HG03025 (cell line): ENCODE measurements at regions not wholly inside any gene's neighbourhood (a gene's known extent, or its start where the extent isn't known, plus 50 kb on each side); places are given as distances from the start of the nearest gene placed in this dataset.

Experiments used
- ATAC-seq: cut with Tn5 transposase; IDR thresholded peaks from one replicate; pipeline ENCODE4 v1.9.1; 2021; ENCODE audit warnings: mild to moderate bottlenecking, moderate library complexity; ENCODE audit not compliant: unreplicated experiment, low FRiP score

DNA sequence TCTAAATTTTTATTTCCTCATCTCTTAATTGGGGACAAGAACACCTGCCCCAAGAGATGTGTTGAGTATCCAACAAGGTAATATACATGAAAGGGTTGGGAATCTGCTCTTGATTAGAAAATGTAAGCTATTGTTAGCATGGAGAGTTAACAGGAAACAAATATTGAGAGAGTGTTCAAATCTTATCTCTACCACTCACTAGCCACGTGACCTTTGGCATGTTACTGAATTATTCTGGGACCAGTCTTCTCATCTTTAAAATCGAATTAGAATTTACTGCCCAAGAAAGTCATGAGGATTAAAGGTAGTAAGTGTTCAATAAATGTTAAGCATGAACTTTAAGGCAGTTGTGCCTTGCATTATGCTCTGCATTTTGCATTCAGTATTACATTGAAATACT is 184.7 kb downstream of the MID1IP1 start:
- no peak for ATAC-seq

DNA sequence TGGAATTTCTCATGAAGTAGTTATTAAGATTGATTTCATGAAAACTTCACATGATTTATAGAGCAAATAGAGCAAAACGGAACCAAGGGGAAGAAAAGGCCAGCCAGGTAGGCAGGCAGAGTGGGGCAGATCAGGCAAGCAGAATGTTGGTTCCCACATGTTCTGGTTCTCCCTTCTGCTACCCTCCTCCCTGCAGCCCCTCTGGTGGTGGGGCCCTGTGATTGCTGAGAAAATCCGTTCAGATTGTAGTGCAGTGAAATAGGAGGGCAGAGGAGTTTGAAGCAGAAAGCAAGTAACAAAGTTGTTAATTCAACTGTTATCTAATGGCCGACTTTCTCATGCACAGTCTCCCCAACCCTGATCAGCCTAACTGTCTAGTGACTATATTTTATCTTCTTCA is 185.3 kb downstream of the MID1IP1 start:
- ATAC-seq, result no peak

DNA sequence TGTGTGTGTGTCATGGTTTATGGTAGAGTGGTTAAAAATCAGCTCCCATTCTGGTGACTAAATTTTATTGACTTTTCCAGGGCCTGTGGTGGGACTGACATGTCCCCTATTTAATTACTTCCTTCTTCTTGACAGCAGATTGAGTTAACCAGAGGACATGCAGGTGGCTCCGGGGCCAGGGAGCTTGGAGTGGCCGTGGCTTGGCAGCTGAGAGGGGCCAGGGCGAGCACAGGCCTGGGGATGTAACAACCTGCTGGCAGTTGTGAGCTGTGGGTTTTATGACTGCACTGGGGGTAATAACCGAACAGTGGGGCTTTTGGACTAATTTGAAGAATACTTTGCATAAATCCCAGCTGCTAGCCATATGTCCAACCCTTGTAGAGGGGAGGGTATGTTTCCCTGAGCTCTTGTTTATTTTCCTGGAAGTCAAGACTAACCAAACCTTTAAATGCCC is 186.0 kb downstream of the MID1IP1 start:
- ATAC-seq, result no peak

DNA sequence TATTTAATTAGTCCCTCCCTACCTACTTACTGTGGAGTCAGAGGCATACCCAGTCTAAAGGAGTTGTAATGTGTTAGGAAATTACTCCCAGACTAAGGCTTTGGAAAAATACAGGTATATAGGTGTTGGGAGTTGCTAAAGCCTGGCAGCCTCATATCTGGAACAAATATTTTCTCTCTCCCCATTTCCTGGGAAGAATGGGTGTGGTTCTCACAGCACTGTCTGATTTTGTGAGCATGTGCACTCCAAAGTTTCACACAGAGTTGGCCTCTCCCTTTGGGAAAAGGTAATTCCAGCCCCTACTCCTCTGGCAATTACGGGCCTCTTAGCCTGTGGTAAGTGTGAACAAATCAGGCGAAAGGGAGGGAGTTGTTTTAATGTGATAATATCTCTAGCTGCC is 187.0 kb downstream of the MID1IP1 start:
- no peak for ATAC-seq

DNA sequence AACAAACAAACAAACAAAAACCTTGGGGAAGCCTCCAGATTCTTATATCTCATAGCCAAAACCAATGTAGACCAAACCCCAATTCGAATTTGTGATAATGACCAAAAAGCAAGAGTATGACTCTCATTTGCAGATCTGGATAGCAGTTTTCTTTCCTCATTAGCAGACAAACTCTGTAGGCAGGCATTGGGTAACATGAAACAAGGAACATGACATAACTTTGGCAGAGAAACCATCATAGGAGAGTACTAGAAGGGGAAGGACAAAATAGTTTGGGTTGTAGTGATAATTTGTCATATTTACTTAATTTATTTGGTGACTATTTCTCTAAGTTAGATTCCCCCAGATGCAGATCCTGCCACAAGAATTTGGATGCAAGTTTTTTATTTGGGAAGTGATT is 187.8 kb downstream of the MID1IP1 start:
- no peak for ATAC-seq

DNA sequence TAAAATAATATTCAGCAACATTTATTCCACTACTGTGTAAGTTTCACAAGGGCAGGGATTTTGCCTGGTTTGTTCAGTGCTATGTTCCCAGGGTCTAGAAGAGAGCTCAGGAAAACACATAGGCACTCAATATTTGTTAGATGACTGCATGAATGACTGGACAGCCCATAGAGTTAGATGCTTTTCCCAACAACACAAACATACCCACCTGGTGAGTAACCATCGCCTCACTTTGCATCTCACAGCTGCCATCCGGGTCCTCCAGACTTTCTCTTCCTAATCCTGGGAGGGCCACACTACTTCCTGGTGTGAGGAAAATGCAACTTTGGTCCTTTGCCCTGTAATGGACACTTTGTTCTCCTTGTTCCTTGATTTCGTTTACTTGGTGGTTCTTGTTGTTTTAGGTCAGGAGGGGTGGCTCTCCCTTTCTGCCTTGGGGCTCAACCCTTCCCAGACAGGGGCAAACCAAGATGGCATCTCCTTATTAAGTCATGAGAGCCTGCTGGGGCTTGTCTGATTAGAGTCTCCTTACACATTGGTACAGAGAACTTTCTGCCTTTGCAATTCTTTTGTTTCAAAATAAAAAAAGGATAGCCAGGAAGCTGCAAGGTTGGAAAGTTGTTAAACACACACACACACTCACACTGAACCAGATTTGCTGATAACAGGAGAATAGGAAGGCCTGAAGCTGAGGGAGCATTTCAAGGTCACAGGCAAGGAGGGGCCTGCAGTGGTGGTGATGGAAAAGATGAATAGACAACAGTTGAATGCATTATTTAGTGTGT is 190.6 kb downstream of the MID1IP1 start:
- ATAC-seq, result no peak

DNA sequence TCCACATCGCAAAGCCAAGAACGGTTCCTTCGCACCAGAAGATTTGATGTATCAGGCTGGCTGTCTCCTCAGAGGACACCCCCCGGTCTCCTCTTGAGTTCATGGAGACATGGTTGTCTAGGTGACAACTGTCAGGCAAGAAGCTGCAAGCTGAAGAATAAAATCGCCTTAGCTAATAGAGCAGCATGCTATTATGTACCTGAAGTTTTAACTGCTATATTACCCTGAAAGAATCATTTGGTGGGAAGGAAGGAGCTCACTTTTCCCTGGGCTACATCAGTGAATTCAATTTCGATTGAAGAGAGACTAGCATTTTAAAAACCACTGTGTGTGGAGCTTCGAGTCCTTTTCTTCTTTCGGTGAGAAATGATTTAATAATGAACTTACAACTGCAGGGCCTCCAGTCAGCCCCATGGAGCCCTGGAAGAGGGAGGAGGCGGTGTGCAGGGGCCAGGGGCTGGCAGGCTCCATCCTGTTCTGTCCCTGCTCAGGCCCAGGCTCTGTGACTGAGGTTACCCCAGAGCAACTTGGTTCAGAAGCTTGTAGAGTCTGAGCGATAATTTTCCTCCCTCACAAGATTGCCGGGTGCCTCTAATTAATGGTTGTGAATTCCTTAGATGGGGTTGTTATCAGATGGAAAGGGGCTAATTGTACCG is 191.3 kb downstream of the MID1IP1 start:
- ATAC-seq, result no peak

DNA sequence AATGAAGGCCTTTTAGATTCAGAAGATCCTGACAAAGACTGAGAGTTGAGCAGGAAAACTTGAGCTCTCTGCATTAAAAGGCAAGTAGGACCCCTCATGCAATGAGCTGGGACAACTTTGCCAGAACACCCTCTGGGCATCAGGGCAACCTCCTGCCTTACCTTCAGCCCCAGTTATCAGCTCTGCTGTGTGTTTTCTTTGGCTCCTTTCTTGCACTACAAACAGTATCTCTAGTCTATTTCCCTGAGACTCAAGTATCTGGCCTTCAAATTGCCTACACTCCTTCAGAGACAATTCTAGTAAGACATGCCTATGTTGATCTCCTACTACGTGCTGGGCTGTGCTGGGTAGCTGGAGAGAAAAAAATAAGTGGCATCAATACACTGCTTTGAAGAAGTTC is 192.2 kb downstream of the MID1IP1 start:
- ATAC-seq, result no peak

DNA sequence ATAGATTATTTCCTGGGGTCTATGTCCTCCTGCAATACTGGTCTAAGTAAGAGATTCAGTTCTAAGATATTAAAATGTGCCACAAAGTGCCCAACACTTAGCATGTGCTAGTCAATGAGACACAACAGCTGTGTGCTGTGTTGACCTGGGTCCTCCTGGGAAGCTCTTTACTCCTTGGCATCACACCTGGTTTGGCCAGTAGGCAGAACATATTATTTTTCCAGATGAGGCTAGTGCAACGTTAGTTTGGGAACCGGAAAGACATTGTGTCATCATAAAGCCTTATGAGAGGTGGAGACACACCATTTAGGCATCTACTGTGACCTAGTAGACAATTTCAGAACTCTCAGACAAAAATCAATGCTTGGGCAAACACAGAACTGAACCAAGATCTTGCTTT is 197.8 kb downstream of the MID1IP1 start:
- no peak for ATAC-seq

DNA sequence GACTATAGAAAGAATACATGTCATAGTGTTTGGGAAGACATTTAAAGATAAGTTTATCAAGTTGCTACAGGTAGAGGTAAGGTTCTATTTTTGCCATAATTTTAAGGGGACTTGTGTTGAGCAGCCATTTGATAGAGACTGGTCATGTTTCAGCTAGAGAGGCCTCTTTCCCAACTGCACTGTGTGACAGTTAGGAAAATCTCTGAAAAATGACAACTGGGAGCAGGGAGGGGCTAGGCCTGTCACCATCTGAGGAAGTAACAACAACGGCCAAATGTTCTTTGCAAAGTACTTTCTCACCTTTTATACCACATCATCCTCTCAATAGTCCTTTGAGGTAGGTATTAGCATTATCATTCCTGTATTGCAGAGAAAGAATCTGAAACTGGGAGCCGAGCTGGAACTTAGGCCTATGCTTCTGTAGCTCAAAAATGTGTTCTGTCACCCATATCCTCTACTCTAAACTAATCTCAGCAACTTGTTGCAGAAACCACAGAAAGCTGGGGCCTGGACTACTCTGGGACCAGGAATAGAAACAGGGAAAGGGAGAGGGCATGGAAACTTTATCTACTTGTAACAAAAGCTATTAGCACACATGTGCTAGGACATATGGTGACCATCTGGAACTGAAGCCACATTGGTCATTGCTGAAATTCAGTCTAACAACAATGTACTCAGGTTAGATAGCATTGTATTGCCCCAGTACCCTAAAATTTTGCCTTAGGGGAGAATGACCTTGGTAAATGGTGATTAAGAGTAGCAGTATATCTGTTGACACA is 198.9 kb downstream of the MID1IP1 start:
- ATAC-seq, result no peak

DNA sequence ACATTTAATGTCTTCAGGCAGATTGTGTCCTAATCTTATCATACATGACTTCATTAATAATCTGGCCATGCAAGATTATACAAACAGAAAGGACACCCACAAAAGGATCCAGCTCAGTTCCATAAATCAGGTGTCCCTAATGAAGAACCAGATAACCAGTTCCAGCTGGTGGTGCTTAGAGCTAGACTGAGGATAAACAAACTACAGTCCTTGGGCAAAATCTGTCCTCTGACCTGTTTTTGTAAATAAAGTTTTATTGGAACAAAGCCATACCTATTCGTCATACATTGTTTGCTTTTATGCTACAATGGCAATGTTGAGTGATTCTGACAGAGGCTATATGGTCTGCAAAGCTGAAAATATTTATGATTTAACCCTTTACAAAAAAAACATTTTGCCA is 199.5 kb downstream of the MID1IP1 start:
- ATAC-seq, result no peak

DNA sequence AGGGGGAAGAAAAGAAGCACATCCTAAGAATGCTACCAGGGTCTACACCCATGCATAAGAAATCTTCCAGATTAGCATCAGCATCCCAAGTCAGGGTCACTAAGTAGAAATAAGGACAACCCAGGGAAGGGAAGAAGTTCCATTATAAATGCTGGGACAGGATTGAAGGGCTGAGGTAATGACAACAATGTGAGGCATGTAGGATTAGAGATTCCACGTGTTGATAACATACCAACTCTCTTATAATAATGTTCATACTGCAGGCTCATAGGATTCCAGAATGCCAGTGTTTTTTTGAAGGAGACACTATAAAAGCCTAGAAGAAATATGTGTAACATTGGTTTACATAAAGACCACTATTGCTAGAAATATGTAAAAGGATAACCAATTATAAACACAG is 201.2 kb downstream of the MID1IP1 start:
- no peak for ATAC-seq

DNA sequence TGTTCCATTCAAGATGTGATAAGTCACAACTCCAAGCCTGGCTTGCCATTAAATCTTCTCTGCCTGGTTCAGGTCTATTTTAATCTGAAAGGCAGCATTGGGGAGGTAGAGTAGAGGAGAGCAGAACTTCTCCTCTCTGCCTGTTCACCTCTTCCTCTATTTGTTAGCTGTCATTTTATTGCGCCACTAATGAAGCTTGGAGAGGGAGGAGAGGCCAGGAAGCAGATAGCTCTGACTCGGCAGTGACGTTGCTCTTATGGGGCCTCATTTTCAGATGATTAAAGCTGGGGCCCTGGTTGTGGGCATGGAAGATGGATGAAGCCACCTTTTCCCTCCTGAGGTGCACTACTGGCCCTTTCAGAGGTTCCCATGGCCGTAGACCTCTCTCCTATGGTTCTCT is 207.3 kb downstream of the MID1IP1 start:
- no peak for ATAC-seq

DNA sequence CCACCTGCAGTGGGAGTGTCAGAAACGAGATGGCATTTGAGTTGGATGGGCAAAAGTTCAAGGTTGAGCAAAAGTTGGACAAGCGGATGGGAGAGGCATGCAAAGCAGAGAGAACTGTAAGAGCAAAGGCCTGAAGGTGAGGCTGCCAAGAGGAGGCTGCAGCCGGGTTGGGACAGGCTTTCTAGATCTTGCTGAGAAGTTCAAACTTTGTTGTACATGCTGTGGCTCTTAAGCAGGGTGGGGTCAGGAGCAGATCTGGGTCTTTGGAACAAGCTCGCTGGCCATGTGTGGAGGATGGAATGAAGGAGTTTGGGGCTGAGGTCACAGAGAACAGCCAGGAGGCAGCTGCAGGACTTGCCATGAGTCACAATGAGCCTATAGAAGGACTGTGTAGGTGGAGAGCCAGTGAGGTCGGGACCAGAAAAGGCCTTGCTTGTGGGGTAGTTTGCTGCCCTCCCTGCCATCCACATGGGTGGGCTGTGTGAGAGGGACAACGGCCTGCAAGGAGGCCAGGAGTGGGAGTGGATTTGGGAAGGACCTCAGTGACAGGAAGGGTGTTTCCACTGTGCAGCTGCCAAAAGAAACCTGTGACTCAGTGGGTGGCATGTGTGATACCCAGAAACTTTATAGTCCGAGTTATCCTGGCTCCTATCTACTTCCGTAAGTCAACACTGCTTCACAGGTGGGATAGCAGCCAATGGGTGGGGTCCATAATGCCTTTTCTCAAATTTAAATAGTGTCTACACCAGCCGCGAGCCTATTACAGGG is 210.4 kb downstream of the MID1IP1 start:
- ATAC-seq, result no peak

DNA sequence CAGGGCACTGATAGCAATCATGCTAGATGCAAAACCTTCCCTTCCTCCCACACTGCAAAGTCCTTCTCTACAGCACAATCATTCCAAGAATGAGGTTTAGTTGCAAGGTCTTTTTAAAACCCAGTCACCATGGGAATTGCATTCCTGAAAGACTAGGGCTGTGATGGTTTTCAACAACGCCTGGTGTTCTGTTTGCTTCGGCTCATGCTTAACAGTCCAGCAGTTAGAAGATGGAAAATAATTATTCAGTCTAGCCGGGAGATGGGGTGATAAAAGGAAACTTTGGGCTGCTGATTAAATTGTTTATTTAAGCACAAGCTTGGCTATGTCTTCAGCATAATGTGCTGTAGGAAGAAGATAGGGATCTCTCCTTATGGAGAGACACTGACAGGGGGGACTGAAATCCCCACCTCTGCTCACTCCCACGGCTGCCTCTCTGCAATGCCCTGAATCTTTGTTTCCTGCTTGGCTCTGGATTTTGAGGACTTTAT is 211.4 kb downstream of the MID1IP1 start:
- ATAC-seq, result no peak

DNA sequence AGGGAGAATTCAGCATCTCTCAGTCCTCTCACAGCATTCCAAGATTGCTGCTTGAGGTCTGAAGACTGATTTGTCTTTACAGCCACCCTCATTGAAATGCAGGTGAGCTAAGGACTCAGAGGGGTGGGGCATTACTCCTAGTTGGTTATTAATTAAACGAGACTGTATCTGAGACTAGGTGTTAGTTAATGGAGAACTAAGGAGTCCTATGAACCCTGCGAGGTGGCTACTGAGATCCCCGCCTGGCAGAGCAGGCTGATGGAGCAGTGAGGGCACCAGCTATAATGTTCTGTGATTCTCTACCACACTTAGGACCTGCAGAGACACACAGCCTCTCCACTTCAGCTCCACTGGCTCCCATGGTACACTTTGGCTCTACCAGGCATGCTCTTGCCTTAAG is 215.3 kb downstream of the MID1IP1 start:
- ATAC-seq, result no peak

DNA sequence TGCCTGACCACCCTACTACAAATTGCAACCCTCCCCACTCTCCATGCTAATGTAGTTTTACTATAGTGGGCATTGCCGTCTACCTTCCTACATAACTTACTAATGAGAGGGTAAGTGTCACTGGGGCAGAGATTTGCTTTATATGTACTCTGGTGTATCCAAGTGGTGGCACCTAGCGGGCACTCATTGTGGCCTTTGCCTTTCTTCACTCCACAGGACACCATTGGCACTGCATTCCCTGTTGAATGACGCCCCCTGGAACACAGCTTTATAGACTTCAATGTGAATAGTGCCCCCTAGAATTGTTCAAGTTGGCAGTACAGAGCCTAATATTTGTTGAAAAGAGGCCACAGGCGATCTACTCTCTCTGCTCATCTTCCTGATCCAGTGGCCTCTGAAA is 215.8 kb downstream of the MID1IP1 start:
- no peak for ATAC-seq

DNA sequence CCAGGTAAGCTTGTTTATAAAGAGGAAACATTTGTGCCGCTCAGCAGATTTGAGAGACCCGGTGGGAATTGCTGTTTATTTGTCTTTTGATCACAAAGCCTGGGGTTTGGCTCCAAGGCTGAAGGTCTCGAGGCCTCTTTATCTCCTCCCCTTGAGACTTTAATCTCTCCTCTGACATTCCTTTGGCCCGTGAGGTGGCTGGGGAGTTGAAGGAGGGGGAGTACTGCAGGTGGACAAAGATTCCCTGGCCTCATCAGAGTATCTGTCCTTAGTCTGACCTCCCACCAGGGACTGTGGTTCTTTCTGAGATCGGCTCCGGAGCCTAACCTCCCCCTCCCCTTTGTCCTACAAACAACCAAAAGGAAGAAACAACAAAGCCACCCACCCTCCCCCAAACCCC is 216.5 kb downstream of the MID1IP1 start:
- no peak for ATAC-seq

DNA sequence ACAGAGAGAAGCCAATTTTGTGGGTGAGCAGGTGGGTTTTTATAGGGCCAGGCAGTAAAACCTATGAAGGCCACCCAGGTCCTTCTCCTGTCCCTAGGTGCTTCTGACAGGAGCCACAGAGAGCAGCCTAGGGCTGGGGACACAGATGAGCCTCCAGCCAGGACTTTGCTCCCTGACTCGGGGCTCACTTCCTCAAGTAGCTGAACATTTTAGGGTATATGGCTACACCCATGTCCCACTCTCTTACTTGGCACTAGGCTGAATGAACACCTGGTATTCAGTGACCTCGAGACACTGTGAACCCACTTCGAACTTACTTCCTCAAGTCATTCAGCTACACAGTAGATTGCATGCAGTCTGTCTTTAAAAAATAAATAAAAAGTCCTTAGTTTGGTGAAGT is 217.3 kb downstream of the MID1IP1 start:
- ATAC-seq, result no peak

DNA sequence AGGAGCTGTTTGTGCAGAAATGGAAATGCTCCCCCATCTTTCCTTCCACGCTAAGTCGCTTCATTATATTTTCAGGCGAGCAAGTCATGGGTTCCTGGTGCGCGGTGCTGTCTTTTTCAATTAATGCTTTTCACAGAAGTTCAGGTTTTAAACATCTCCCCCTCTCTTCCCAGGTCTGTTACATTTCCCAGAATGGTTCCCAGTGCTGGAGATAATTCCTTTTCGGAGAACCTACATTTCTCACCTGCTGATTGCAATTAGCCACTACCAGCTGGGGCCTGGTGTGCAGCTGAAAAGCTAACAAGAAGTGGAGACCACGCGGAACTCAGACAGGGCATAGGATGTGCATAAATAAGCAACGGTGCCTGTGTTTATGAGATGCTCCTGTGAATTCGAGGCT is 217.8 kb downstream of the MID1IP1 start:
- no peak for ATAC-seq
